Chondrocyte (in vitro differentiated cells): ENCODE measurements at regions not wholly inside any gene's neighbourhood (a gene's known extent, or its start where the extent isn't known, plus 50 kb on each side); places are given as distances from the start of the nearest gene placed in this dataset.
"Not testable (repeated sequence)": the region's sequence is repeated elsewhere in the genome, so short reads cannot be mapped to it uniquely, and the experiment has no call there.

Experiments used
- DNase-seq: peaks from one replicate; pipeline ENCODE4 v3.0.0; 2021; ENCODE audit warnings: mixed read lengths, low spot score
- H3K27ac Mint-ChIP-seq: one replicate; pipeline ENCODE4 v1.8.0; 2021; ENCODE audit warnings: mild to moderate bottlenecking, moderate library complexity, mixed read lengths; ENCODE audit not compliant: unreplicated experiment
- H3K27me3 Mint-ChIP-seq: 2 replicates; pipeline ENCODE4 v1.8.0; 2021; ENCODE audit warnings: low read depth, mixed read lengths
- H3K36me3 Mint-ChIP-seq: 2 replicates; pipeline ENCODE4 v1.8.0; 2021; ENCODE audit warnings: low read depth, mixed read lengths
- H3K4me1 Mint-ChIP-seq: 2 replicates; pipeline ENCODE4 v1.8.0; 2021; ENCODE audit warnings: low read depth, mild to moderate bottlenecking, mixed read lengths
- H3K4me3 Mint-ChIP-seq: one replicate; pipeline ENCODE4 v1.8.0; 2021; ENCODE audit warnings: mild to moderate bottlenecking, moderate library complexity, mixed read lengths; ENCODE audit not compliant: unreplicated experiment
- H3K9me3 Mint-ChIP-seq: 2 replicates; pipeline ENCODE4 v1.8.0; 2021; ENCODE audit warnings: low read depth, mixed read lengths
- CTCF ChIP-seq: fragments of 200-600 bp; sonication (generic); IDR thresholded peaks from 2 replicates; pipeline ENCODE4 v1.5.0; 2021; ENCODE audit warnings: antibody characterized with exemption, mild to moderate bottlenecking, moderate library complexity

- Mint-ChIP-seq H3K27me3 (no peaks in the 10 kb centered on the region), H3K27ac (no peak overlapping the region), H3K4me3 (no peak overlapping the region), H3K36me3 (no peaks in the 10 kb centered on the region), H3K9me3 (peaks cover 2% of the 10 kb centered on the region), H3K4me1 (no peaks in the 10 kb centered on the region)
- DNase-seq, result no peak
- TF ChIP-seq CTCF, result no peak
Measured at GRCh38 chr5:58299256-58299655, 160.6 kb downstream of the PLK2 start.

GRCh38 chr5:58294598-58295305 is 165.1 kb downstream of the PLK2 start:
- DNase-seq, result no peak
- Mint-ChIP-seq H3K9me3 (peaks cover 1% of the 10 kb centered on the region), H3K4me1 (no peaks in the 10 kb centered on the region), H3K27ac (no peak overlapping the region), H3K4me3 (no peak overlapping the region), H3K36me3 (no peaks in the 10 kb centered on the region), H3K27me3 (no peaks in the 10 kb centered on the region)
- TF ChIP-seq CTCF, result no peak

- not testable (repeated sequence) for H3K4me3 Mint-ChIP-seq, DNase-seq, H3K36me3 Mint-ChIP-seq, H3K27ac Mint-ChIP-seq, H3K27me3 Mint-ChIP-seq, H3K4me1 Mint-ChIP-seq, H3K9me3 Mint-ChIP-seq
Measured at GRCh38 chr5:58288275-58288674, 171.6 kb downstream of the PLK2 start.

GRCh38 chr5:58286741-58287140 is 173.1 kb downstream of the PLK2 start:
- no peak for TF ChIP-seq CTCF
- H3K4me3 Mint-ChIP-seq, result no peak overlapping the region
- H3K9me3 Mint-ChIP-seq, result peaks cover 2% of the 10 kb centered on the region
- H3K27me3 Mint-ChIP-seq, result no peaks in the 10 kb centered on the region
- no peak for DNase-seq
- no peaks in the 10 kb centered on the region for H3K36me3 Mint-ChIP-seq
- H3K27ac Mint-ChIP-seq, result no peak overlapping the region
- H3K4me1 Mint-ChIP-seq, result no peaks in the 10 kb centered on the region

GRCh38 chr5:58285900-58286299 is 174.0 kb downstream of the PLK2 start:
- Mint-ChIP-seq H3K27ac (no peak overlapping the region), H3K9me3 (peaks cover 2% of the 10 kb centered on the region), H3K4me3 (no peak overlapping the region), H3K36me3 (no peaks in the 10 kb centered on the region), H3K27me3 (no peaks in the 10 kb centered on the region), H3K4me1 (no peaks in the 10 kb centered on the region)
- no peak for TF ChIP-seq CTCF
- DNase-seq, result no peak

- peaks cover 2% of the 10 kb centered on the region for H3K9me3 Mint-ChIP-seq
Measured at GRCh38 chr5:58284886-58285285, 175.0 kb downstream of the PLK2 start.

More at GRCh38 chr5:58284886-58285285, 175.0 kb downstream of the PLK2 start:
- no peaks in the 10 kb centered on the region for H3K36me3 Mint-ChIP-seq
- TF ChIP-seq CTCF, result no peak
- no peak overlapping the region for H3K27ac Mint-ChIP-seq
- DNase-seq, result no peak
- no peaks in the 10 kb centered on the region for H3K4me1 Mint-ChIP-seq
- no peaks in the 10 kb centered on the region for H3K27me3 Mint-ChIP-seq
- no peak overlapping the region for H3K4me3 Mint-ChIP-seq
